ENCODE measurements at regions not wholly inside any gene's neighbourhood (a gene's known extent, or its start where the extent isn't known, plus 50 kb on each side); places are given as distances from the start of the nearest gene placed in this dataset.

DNA sequence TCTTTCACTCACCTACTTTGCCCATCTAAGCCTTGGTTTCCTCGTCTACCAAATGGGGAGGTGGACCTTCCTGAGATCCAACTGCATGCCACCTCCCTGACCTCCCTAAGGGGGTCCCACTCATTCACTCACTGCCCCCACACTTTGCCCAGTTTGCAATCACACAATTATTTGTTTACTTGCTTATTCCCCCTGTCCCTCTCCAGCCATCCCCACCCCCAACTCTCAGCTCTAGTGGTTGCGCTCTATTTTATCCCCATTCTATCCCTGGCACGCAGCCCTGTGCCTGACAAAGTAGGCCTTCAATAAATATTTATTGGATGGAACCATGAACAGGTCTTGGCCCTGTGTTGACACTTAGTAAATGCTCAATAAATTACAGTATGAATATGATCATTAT is 130.8 kb upstream of the LARP1 start:
- FAIRE-seq, result no peak
- Histone ChIP-seq H2AK5ac (ENCODE audit: low read depth, low read length) (no peak overlapping the region), H4K91ac (replicated peaks; ENCODE audit: insufficient read length, low read length) (no peak overlapping the region), H3K79me2 (ENCODE audit: control insufficient read depth in 1 of 2, insufficient read depth in 2 of 2, low read length in 2 of 2) (no peaks in the 10 kb centered on the region), H4K5ac (ENCODE audit: insufficient read length, low read depth, low read length) (no peak overlapping the region), H3K4me3 (ENCODE audit: extremely low read depth in 1 of 4, insufficient read depth in 2 of 4, low read depth in 3 of 4, low read length in 4 of 4) (no peak overlapping the region), H3K27ac (ENCODE audit: low read depth, low read length) (no peak overlapping the region), H2BK120ac (replicated peaks; ENCODE audit: low read depth, low read length) (no peak overlapping the region), H3K23ac (ENCODE audit: insufficient read length) (no peak overlapping the region), H4K8ac (ENCODE audit: extremely low read depth, insufficient read depth, low read length) (no peak overlapping the region), H2BK5ac (ENCODE audit: low read depth, low read length) (no peak overlapping the region), H2BK15ac (ENCODE audit: low read length) (no peak overlapping the region), H4K20me1 (replicated peaks in 1 of 2; ENCODE audit: control insufficient read depth in 1 of 2, insufficient read depth in 2 of 2, low read length in 2 of 2) (no peaks in the 10 kb centered on the region), H3K4me2 (ENCODE audit: insufficient read depth in 1 of 2, low read depth in 2 of 2, low read length in 2 of 2) (no peak overlapping the region), H3K56ac (replicated peaks; ENCODE audit: insufficient read length, low read depth, low read length) (no peak overlapping the region), H2AFZ (ENCODE audit: low read length) (no peak overlapping the region), H3K14ac (ENCODE audit: insufficient read length) (no peak overlapping the region), H3K23me2 (ENCODE audit: low read depth, low read length) (no peaks in the 10 kb centered on the region), H3K4ac (replicated peaks; ENCODE audit: insufficient read length, low read depth, low read length) (no peak overlapping the region), H3K9me3 (ENCODE audit: insufficient read depth in 2 of 2, low read depth in 1 of 2, low read length in 1 of 2) (no peaks in the 10 kb centered on the region), H2BK12ac (ENCODE audit: low read depth, low read length) (no peak overlapping the region), H3K36me3 (ENCODE audit: control insufficient read depth in 2 of 4, insufficient read depth in 4 of 4, low read length in 3 of 4) (no peaks in the 10 kb centered on the region), H2BK20ac (ENCODE audit: low read length) (no peak overlapping the region), H3K18ac (ENCODE audit: extremely low read depth, low read length) (no peak overlapping the region), H3K27me3 (replicated peaks in 1 of 4; ENCODE audit: control insufficient read depth in 3 of 4, extremely low read depth in 1 of 4, insufficient read depth in 3 of 4, low read length in 3 of 4) (no peaks in the 10 kb centered on the region), H3K9ac (replicated peaks in 1 of 4; ENCODE audit: extremely low read depth in 1 of 4, low read depth in 3 of 4, low read length in 3 of 4) (no peak overlapping the region), H3K4me1 (replicated peaks in 1 of 4; ENCODE audit: control insufficient read depth in 3 of 4, insufficient read depth in 4 of 4, low read length in 3 of 4) (no peaks in the 10 kb centered on the region; a peak in 1 of 7 replicates), H3K79me1 (ENCODE audit: low read depth, low read length) (no peaks in the 10 kb centered on the region)
- TF ChIP-seq POLR2AphosphoS5 (IDR thresholded peaks at IDR 0.05; ENCODE audit: low read depth, low read length) (no peak), RNF2 (IDR thresholded peaks at IDR 0.05; ENCODE audit: borderline replicate concordance, low read depth, low read length, missing control alignments, poor library complexity, severe bottlenecking) (no peak), KDM4A (IDR thresholded peaks at IDR 0.05; ENCODE audit: low read depth, low read length, severe bottlenecking) (no peak), EGR1 (IDR thresholded peaks at IDR 0.05; ENCODE audit: borderline replicate concordance, low read depth, low read length) (no peak)
- TF ChIP-seq, protein P1, sequence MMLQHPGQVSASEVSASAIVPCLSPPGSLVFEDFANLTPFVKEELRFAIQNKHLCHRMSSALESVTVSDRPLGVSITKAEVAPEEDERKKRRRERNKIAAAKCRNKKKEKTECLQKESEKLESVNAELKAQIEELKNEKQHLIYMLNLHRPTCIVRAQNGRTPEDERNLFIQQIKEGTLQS (IDR thresholded peaks at IDR 0.05; ENCODE audit: insufficient read depth, low read depth, low read length), result no peak
- no peak for DNase-seq (ENCODE audit: low read depth in 1 of 2, low spot score in 2 of 2)
- ChIA-PET CTCF (ENCODE audit: partially characterized antibody) (interaction anchor here (0.8 to 1.8 kb wide), 4 partner anchors 10 to 163 kb away, joined by 3 to 4 read pairs (median 4); no protein-coding TSS in a partner anchor), POLR2A (ENCODE audit: partially characterized antibody) (no interaction called here)
- WGBS, 2 experiments (ENCODE audit: extremely low coverage in 1 of 2, insufficient coverage in 1 of 2, insufficient read length in 1 of 2, insufficient replicate concordance in 2 of 2, low coverage in 1 of 2, low lambda C conversion rate in 2 of 2, missing lambda C conversion rate in 1 of 2), result 96% methylated on average over 3 of the region's 3 CpGs; no CpG with 5 or more reads in 1 of the 2 experiments
